NCI-H748 treated with DMSO at 0.1 percent for 48 hours (cell line): ENCODE measurements at regions not wholly inside any gene's neighbourhood (a gene's known extent, or its start where the extent isn't known, plus 50 kb on each side); places are given as distances from the start of the nearest gene placed in this dataset.

Experiments
- DNase-seq: peaks from one replicate; lab custom pipeline; 2025; lab: John Stamatoyannopoulos, UW

DNA sequence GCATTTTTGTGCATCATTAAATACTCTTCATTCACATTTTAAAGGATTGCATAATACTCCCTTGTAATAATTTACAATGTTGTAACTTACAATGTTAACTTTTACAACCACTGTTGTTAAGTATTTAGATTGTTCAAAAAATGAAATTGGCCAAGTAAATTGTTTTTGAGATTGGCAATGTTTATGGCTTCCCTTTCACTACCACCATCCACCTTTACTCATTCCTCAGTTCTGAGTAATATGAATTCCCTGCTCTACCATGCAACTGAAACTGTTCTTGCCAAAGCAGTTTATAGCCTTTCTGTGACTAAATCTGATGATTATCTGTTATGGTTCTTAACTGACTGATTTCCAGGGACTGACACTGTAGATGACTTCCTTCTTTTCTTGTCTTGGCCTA, 80.5 kb upstream of the TMEM106B start:
- DNase-seq = no peak

DNA sequence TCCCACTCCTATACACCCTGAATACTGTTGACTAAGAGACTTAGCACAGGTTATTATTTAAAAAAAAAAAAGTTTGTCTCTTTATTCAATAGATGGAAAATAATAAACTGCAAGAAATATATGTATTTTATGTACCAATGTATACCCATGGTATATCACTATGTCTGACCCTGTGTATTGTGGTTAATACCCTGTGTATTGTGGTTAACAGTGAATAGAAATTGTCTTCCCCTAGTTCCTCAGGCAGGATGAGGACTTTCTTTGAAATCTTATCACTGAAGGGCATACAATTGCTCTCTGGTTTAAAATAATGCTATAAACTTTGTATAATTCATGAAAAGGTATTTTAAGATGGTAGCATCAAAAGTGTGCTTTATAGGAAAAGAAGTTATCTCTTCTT, 80.0 kb upstream of the TMEM106B start:
- DNase-seq = no peak

DNA sequence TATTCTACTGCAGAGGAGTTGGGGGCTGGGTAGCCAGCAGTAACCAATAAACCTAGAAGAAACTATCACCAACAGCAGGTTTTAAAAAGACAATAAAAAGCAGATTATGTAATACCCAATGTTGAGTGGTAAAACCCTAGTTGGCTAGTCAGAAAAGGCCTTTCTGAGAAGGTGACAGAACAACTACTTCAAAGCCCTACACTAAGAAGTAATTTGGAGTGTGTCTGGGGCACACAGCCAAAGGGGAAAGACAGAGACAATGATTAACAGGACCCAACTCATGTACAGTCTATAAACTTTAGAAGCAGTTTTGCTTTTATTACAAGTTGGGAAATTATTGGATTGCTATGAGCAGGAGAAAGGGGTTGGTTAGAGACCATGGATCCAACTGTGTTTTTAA, 77.2 kb upstream of the TMEM106B start:
- DNase-seq = no peak

DNA sequence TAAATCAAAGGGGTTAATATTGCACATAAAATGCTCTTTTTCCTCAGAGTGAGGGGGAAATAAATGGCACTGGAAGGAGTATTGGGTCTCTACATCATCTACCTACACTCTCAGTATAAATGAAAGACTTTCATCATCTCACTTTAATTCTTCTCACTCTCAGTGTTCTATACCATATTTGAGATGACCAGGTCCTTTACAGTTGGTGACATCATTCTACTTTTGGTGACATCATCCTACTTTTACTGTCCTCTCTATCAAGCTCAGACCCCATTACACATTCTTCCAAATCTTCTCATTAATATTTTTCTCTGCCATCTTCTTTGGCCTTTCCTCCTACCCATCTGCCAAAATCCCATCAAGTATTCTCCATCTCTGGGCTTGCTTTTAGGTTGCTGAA, 74.6 kb upstream of the TMEM106B start:
- no peak for DNase-seq

DNA sequence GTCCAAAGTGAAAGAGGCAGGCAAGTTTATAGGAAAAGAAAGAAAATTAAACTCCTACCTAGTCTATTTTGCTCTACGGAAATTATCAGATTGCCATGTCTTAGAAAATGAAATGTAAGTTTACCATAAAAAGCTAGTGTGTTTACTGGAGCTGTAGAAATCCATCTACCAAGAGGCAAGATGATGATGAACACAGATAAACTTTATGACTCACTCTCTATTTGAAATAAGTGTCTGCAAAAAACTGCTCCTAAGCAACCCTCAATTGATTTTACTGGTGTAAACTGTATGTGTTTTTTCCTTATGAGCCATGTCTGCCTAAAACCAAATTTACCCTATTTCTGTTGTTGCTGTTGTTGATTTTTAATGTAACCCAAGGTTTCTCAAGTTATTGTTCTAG, 73.8 kb upstream of the TMEM106B start:
- DNase-seq = no peak

DNA sequence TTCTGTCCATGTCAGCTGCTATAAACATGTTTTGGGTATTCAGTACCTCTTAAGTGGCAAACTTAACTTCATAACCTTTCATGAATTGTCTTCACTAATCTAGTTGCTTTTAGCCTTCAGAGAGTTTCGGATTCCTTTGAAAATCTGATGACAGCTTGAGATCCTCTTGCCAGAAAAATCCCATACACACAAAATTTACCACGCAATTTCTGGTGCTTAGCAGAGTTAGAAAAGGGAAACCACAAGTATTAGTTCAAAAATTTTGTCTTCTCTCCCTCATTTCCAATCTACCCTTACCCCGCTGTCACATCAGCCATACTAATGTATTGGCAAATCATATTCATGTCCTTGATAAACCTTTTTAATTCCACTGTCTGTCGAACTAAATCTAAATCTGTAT, 72.7 kb upstream of the TMEM106B start:
- no peak for DNase-seq

DNA sequence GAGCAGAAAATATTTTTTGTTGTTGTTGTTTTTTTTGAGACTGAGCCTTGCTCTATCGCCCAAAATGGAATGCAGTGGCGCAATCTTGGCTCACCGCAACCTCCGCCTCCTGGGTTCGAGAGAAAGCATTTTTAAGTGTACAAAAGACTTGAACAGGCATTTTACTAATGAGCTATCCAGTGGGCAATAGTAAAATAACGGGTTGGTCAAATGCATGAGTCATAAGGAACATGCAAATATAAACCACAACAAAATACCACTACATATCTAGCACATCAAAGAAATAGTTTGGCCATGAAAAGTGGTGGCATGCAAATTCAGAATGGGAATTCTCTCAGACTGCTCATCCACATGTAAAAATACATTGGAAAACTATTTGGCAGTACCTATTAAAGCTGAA, 71.7 kb upstream of the TMEM106B start:
- no peak for DNase-seq

DNA sequence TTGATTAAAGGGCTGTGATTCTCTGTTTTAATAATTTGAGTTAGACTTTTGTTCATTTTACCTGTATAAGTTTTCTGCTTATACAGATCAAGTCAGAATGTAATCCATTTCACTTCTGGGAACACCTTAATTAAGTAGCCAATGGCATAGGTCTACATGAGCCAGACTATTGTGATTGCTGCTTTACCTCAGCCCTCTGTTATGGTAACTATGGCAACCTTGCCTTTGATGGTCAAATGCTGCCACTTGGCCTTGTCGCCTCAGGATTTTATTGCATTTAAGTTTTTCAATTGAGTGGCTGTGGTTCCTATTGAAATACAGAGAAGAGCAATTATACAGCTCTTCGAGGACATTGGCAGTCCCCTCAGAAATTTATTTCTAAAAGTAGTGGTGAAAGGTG, 64.3 kb upstream of the TMEM106B start:
- peak; percentile 4 for DNase-seq

DNA sequence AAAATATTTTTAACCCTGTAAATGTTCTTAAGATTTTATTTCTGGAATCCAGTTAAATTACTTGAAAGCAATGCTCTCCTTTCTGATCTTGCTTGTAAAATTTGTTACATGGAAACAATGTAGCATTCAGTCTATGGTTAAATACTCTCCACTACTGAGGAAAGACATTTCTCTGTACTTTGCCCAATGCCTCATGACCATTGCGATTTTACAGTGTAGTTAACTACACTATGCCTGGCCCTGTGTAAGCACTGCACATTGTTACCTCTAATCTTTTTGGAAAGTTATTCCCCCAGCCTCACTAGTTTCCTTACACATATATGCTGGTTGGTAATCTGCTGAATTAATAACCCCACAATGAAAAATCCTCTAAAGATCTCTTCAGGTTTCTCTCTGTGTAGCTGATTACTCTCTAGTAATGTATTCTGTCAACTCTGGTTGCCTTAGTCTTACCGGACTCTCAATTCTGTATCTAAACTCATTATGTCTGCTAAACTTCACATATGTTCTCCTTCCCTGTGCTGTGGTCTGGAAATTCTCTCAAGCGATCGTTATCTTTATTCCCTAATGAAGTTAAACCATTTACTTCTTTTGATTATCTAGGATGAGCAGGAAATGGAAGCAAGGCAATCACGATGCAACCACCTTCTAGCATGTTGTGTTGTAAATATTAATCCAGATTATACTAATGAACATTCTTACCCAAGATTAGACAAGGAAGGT, 58.7 kb upstream of the TMEM106B start:
- DNase-seq = no peak

DNA sequence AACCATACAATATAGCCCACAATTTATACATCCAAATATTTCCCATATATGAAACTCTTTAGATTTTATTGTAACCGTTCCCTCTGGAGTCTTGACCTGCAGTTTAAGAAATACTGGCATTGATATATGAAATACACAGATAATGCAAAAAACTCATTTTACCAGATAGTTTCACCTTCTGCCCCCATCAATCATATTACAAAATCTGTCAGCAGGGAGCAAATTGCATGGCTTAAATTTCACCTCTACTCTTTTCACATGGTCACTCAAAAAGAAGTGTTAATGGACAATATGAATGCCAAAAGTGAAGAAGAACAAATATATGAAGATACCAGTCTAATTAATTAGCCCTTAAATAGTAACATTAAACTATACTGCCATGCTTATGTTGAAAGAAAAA, 57.0 kb upstream of the TMEM106B start:
- DNase-seq = no peak

DNA sequence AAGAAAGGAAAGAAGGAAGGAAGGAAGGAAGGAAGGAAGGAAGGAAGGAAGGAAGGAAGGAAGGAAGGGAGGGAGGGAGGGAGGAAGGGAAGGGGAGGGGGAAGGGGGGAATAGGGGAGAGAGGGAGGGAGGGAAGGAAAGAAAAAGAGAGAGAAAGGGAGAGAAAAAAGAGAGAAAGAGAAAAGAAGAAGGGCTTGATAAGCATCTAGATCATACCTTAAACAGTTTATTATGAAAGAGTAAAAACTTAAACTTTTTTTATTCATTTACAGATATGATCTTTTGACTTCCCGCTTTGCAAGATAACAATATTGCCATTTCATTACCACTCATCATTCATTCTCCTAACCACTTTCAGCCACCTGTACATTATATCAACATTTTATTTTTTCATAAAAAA, 53.6 kb upstream of the TMEM106B start:
- no peak for DNase-seq

DNA sequence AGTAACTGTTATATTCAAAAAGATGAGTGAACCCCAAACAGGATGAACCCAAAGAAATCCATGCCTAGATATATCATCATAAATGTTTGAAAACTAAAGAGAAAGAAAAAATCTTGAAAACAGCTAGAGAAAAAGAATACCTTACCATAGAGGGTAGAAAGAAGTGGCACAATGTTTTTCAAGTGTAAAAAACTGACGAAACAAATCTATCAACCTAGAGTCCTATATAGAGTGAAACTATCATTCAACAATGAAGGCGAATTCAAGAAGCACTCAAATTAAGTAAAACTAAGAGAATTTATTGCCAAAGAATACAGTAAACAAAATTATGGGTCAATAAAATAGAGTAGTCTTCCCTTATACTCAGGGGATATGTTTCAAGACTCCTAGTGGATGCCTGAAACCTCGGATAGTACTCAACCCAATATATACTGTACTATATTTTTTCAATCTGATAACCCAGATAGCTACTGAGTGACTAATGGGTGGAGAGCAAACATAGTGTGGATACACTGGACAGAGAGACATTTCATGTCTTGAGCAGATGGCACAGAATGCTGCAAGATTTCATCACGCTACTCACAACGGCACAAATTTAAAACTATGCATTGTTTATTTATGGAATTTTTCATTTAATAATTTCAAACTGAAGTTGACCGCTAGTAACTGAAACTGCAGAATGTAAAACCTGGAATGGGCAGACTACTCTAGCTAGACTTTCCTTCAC, 52.6 kb upstream of the TMEM106B start:
- DNase-seq = no peak

DNA sequence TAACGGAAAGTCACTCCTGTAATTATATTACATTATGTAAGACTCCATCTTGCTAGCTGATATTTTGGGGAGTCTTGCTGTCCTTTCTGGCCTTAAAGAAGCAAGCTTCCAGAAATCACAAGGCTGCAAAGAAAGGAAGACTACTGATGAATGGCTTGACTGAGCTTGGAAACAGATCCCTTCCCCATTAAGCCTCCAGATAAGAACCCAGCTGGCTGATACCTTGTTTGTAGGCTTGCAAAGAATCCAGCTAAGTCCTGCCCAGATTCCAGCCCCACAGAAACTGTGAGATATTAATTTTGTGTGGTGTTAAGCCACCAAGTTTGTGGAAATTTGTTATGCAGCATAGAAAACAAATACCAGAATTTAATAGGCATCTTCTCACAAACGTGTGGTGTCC, 49.9 kb upstream of the TMEM106B start:
- no peak for DNase-seq
